Endothelial cell of umbilical vein (primary cell): ENCODE measurements at regions not wholly inside any gene's neighbourhood (a gene's known extent, or its start where the extent isn't known, plus 50 kb on each side); places are given as distances from the start of the nearest gene placed in this dataset.

Experiments used
- BruUV-seq: library from RNA; stranded (reverse); fragments of 400-500 nt; replicated peaks from 2 replicates; lab custom pipeline; 2021; lab: Mats Ljungman, UMichigan
- CTCF ChIA-PET: fragments of 300-600, 350-600 bp; sonication (Branson Sonifier 250); formaldehyde crosslinking; loops from one replicate; lab custom pipeline; 2021; ENCODE audit warnings: antibody characterized with exemption, inconsistent platforms; lab: Charles Lee
- POLR2A ChIA-PET: fragments of 300-600, 350-600 bp; sonication (Branson Sonifier 250); formaldehyde crosslinking; loops from one replicate; lab custom pipeline; 2021; ENCODE audit warnings: antibody characterized with exemption, inconsistent platforms; lab: Charles Lee
- DNase-seq: peaks from one replicate; pipeline ENCODE4 v3.0.0-alpha.2; 2011; ENCODE audit warnings: low read depth, low spot score
- FAIRE-seq: peaks from 2 replicates; lab custom pipeline; 2011; peaks lifted over from hg19 to GRCh38; lab: Jason Lieb, UNC
- H2AFZ ChIP-seq: 2 replicates; pipeline ENCODE4 v1.6.0; 2012; ENCODE audit warnings: low read depth, low read length, control low read depth, inconsistent platforms
- H3K27ac ChIP-seq: 2 replicates; pipeline ENCODE4 v1.5.1; 2011; ENCODE audit warnings: low read depth, mild to moderate bottlenecking, control low read depth, low read length, moderate library complexity; ENCODE audit not compliant: insufficient read depth
- H3K27me3 ChIP-seq, 2 experiments: 2 replicates each; pipeline versions ENCODE4 v1.6.0 to v1.6.1; 2011; ENCODE audit warnings: low read length in 2 of 2, mixed read lengths in 1 of 2; ENCODE audit not compliant: control insufficient read depth in 2 of 2, insufficient read depth in 2 of 2
- H3K36me3 ChIP-seq, 2 experiments: 2 replicates in 1 of 2; 3 replicates in 1 of 2; pipeline ENCODE4 v1.5.1; 2011; ENCODE audit warnings: low read length in 2 of 2, mild to moderate bottlenecking in 1 of 2, moderate library complexity in 1 of 2; ENCODE audit not compliant: control insufficient read depth in 2 of 2, insufficient read depth in 2 of 2; ENCODE audit errors: extremely low read depth in 1 of 2
- H3K4me1 ChIP-seq: 3 replicates; pipeline ENCODE4 v1.5.1; 2011; ENCODE audit warnings: mild to moderate bottlenecking, low read length; ENCODE audit not compliant: control insufficient read depth, insufficient read depth; ENCODE audit errors: extremely low read depth
- H3K4me2 ChIP-seq: 2 replicates; pipeline ENCODE4 v1.6.1; 2011; ENCODE audit warnings: low read length, control low read depth, mixed read lengths; ENCODE audit not compliant: insufficient read depth
- H3K4me3 ChIP-seq, 3 experiments: fragments of 200-600 bp in 1 of 3; sonication (generic), shearing (Covaris generic) in 1 of 3; replicated peaks in 1 of 3; 2 replicates each; pipeline ENCODE4 v1.5.1; 2011 to 2016; ENCODE audit warnings: control low read depth in 3 of 3, low read length in 3 of 3, mild to moderate bottlenecking in 2 of 3, inconsistent platforms in 1 of 3, low read depth in 1 of 3, moderate library complexity in 1 of 3; ENCODE audit not compliant: insufficient read depth in 1 of 3
- H3K79me2 ChIP-seq: 2 replicates; pipeline ENCODE4 v1.6.0; 2012; ENCODE audit warnings: low read length, inconsistent platforms; ENCODE audit not compliant: control insufficient read depth, insufficient read depth
- H3K9ac ChIP-seq: replicated peaks from 2 replicates; pipeline ENCODE3; 2011; ENCODE audit warnings: low read length, control low read depth; ENCODE audit not compliant: insufficient read depth; ENCODE audit errors: extremely low read depth
- H3K9me1 ChIP-seq: replicated peaks from 3 replicates; pipeline ENCODE4 v1.6.0; 2011; ENCODE audit warnings: mild to moderate bottlenecking, low read length; ENCODE audit not compliant: control insufficient read depth, insufficient read depth; ENCODE audit errors: extremely low read depth
- H3K9me3 ChIP-seq: replicated peaks from 2 replicates; pipeline ENCODE4 v1.5.1; 2012; ENCODE audit warnings: low read length, inconsistent platforms; ENCODE audit not compliant: control insufficient read depth, insufficient read depth
- H4K20me1 ChIP-seq: replicated peaks from 2 replicates; pipeline ENCODE3; 2011; ENCODE audit warnings: mild to moderate bottlenecking, low read length; ENCODE audit not compliant: control insufficient read depth, insufficient read depth; ENCODE audit errors: extremely low read depth
- EZH2 ChIP-seq: IDR thresholded peaks from 2 replicates; pipeline ENCODE4 v1.6.1; 2012; ENCODE audit warnings: borderline replicate concordance, low read depth, mild to moderate bottlenecking, moderate library complexity, low read length, inconsistent platforms; ENCODE audit not compliant: severe bottlenecking
- FOS ChIP-seq: IDR thresholded peaks from 2 replicates; pipeline ENCODE4 v1.6.1; 2011; ENCODE audit warnings: mild to moderate bottlenecking, low read length, moderate library complexity, borderline replicate concordance; ENCODE audit not compliant: insufficient read depth
- GATA2 ChIP-seq: IDR thresholded peaks from 2 replicates; pipeline ENCODE4 v1.7.0; 2011; ENCODE audit warnings: low read depth, mild to moderate bottlenecking, moderate library complexity, mixed read lengths, low read length; ENCODE audit not compliant: insufficient read length, insufficient read depth
- JUN ChIP-seq: IDR thresholded peaks from 2 replicates; pipeline ENCODE4 v1.6.1; 2011; ENCODE audit warnings: borderline replicate concordance, low read depth; ENCODE audit not compliant: insufficient read length, insufficient read depth
- MYC ChIP-seq: IDR thresholded peaks from one replicate; pipeline ENCODE4 v1.6.1; 2011; ENCODE audit warnings: mild to moderate bottlenecking, low read depth, low read length
- POLR2A ChIP-seq: IDR thresholded peaks from 2 replicates; pipeline ENCODE4 v1.6.1; 2012; ENCODE audit warnings: low read depth, mild to moderate bottlenecking, control low read depth, low read length
- dilution Hi-C: fragments of 300-500 bp; cut with MboI; formaldehyde crosslinking; loops from one replicate; pipeline ENCODE4 v1.15.0; 2019; ENCODE audit warnings: low sequenced_read_pairs; ENCODE audit not compliant: extremely low pct_ligation_motif_present
- intact Hi-C: fragments of 100-400 bp; cut with micrococcal nuclease; formaldehyde crosslinking; loops from one replicate; pipeline ENCODE4 v1.10.0; 2022
- TF ChIP-seq, protein P1 (sequence below): IDR thresholded peaks from 2 replicates; pipeline ENCODE4 v1.6.1; 2011; ENCODE audit not compliant: insufficient read depth, insufficient read length
- TF ChIP-seq, protein P2 (sequence below), 2 donors: IDR thresholded peaks; 1 replicate in 1 of 2; 2 replicates in 1 of 2; pipeline ENCODE4 v1.5.1; 2011; ENCODE audit warnings: low read length in 2 of 2, mild to moderate bottlenecking in 2 of 2, moderate library complexity in 2 of 2, control low read depth in 1 of 2, inconsistent platforms in 1 of 2, low read depth in 1 of 2; ENCODE audit not compliant: insufficient read depth in 1 of 2; ENCODE audit errors: extremely low read depth in 1 of 2

DNA sequence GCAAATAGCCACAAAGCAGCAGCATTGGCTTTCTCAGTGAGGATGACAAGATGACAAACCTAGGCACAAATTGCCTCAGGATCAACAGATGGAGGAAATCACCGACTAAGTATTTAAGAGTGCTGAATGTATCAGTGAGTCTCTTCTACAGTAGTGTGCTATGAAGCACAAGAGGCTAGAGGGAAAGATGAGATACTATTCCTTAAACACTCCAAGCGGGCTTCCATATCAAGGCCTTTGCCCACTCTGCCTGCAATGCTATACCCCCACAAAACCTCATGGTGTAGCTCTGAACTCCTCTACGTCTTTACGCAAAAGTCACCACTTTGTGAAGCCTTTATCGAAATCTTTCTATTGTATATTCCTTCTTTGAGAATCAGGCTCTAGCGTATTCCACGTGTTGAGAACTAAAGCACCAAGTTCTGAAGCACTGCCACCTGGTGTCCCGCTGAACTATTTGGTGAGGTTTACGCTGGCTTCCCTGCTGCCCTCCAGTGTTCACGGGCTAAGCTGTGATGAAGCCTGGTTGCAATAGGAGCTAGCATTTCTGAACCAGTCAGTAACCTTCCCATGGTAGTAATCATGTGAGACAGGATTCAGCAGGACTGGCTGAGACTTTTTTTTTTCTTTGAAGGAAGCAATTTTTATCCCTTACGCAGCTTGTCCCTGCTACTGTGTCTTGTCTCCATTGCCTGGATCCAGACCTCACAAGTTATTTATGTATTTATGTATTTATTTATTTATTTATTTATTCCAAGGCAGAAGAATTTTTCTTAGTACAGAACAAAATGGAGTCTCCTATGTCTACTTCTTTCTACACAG is 426.5 kb upstream of the OR4E1 start:
- FAIRE-seq = peak; percentile 90

More for the DNA sequence above, 426.5 kb upstream of the OR4E1 start:
- Histone ChIP-seq H3K79me2 (no peaks in the 10 kb centered on the region), H2AFZ (peak overlapping the region; percentile 68), H3K4me1 (peaks cover 9% of the 10 kb centered on the region), H3K9me1 (no peaks in the 10 kb centered on the region), H3K27me3 (no peaks in the 10 kb centered on the region), H3K9ac (no peak overlapping the region), H4K20me1 (no peaks in the 10 kb centered on the region), H3K9me3 (no peaks in the 10 kb centered on the region), H3K36me3 (no peaks in the 10 kb centered on the region), H3K27ac (no peak overlapping the region), H3K4me2 (no peak overlapping the region), H3K4me3 (no peak overlapping the region)
- intact Hi-C loops (loop anchor here (1.0 to 2.0 kb wide), 4 partner anchors 16 to 231 kb away; no protein-coding TSS in a partner anchor), dilution Hi-C loops (no loop called here)
- CTCF ChIA-PET = interaction anchor here (0.6 to 8.9 kb wide), 41 partner anchors 11 to 248 kb away, joined by 3 to 138 read pairs (median 4); no protein-coding TSS in a partner anchor
- no TSS peak for BruUV-seq
- POLR2A ChIA-PET = no interaction called here
- TF ChIP-seq JUN (no peak), MYC (no peak), EZH2 (no peak), FOS (no peak), GATA2 (no peak), POLR2A (no peak)
- TF ChIP-seq, protein P1, sequence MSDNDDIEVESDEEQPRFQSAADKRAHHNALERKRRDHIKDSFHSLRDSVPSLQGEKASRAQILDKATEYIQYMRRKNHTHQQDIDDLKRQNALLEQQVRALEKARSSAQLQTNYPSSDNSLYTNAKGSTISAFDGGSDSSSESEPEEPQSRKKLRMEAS = peak; percentile 39
- TF ChIP-seq, protein P2, sequence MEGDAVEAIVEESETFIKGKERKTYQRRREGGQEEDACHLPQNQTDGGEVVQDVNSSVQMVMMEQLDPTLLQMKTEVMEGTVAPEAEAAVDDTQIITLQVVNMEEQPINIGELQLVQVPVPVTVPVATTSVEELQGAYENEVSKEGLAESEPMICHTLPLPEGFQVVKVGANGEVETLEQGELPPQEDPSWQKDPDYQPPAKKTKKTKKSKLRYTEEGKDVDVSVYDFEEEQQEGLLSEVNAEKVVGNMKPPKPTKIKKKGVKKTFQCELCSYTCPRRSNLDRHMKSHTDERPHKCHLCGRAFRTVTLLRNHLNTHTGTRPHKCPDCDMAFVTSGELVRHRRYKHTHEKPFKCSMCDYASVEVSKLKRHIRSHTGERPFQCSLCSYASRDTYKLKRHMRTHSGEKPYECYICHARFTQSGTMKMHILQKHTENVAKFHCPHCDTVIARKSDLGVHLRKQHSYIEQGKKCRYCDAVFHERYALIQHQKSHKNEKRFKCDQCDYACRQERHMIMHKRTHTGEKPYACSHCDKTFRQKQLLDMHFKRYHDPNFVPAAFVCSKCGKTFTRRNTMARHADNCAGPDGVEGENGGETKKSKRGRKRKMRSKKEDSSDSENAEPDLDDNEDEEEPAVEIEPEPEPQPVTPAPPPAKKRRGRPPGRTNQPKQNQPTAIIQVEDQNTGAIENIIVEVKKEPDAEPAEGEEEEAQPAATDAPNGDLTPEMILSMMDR (IDR thresholded peaks at IDR 0.05; ENCODE audit: extremely low read depth in 1 of 2, insufficient read depth in 1 of 2, low read depth in 1 of 2, low read length in 2 of 2) = peak; percentile 77 to 80
- DNase-seq = peak; percentile 85
